NT2/D1 (cell line): ENCODE measurements at regions not wholly inside any gene's neighbourhood (a gene's known extent, or its start where the extent isn't known, plus 50 kb on each side); places are given as distances from the start of the nearest gene placed in this dataset.

Experiments used
- SUZ12 ChIP-seq: IDR thresholded peaks from 2 replicates; pipeline ENCODE4 v1.6.1; 2011; ENCODE audit not compliant: insufficient read length, insufficient read depth; ENCODE audit errors: extremely low read depth
- YY1 ChIP-seq: IDR thresholded peaks from 2 replicates; pipeline ENCODE4 v1.6.1; 2011; ENCODE audit not compliant: insufficient read length, insufficient read depth
- ZNF274 ChIP-seq: IDR thresholded peaks from 2 replicates; pipeline ENCODE4 v1.6.1; 2011; ENCODE audit warnings: mild to moderate bottlenecking, low read depth, low read length

DNA sequence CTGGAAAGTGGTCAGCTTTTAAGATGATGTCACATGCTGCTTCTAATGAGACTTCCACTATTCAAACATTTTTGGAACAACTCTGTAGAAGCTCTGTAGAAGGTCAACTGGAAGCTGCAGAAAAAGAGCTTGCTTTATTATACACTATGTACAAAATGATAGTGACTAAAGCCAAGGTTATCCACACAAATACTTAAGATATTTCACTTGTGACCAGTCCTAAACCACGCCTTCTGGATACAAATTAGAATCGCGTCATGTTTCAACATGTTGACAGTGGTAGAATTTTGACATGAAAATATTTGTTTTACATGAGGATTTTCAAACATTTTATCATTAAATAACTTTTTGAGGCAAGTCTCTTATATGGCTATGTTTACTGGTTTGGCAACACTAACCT, 499.6 kb upstream of the PHF14 start:
- TF ChIP-seq YY1 (no peak), ZNF274 (no peak), SUZ12 (no peak)
